Activated CD4-positive, CD25-positive, alpha-beta regulatory T cell treated with anti-CD3 and anti-CD28 coated beads, Interleukin-2, amount 50 U/mL, for 72 hours (primary cell): ENCODE measurements at regions not wholly inside any gene's neighbourhood (a gene's known extent, or its start where the extent isn't known, plus 50 kb on each side); places are given as distances from the start of the nearest gene placed in this dataset.

Experiments used
- DNase-seq: peaks from one replicate; pipeline ENCODE4 v3.0.0; 2021

DNA sequence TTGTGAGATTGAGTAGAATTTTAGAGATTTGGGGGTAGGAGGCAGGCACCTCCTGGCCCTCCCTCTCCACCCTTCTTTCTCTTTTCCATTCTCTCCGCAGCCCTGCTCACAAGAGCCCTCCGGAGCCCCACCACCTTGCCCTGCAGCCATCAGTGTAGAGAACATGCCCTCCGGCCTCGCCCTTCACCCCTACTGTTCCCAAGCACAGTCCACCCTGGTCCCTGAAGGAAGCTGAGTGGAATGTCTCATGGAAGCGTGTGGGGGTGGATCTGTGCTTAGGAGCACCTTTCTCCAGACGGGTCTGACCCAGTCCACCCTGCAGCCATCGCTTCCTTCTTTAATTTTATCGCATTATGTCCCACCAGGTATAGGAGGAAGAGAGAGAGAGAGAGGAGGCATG, 267.1 kb downstream of the NSG2 start:
- no peak for DNase-seq

- DNase-seq, result no peak
Measured at GRCh38 chr5:174313615-174314014, 268.1 kb downstream of the NSG2 start.

GRCh38 chr5:174314261-174314660, 268.8 kb downstream of the NSG2 start:
- no peak for DNase-seq

- no peak for DNase-seq
Measured at GRCh38 chr5:174315471-174315870, 270.0 kb downstream of the NSG2 start.

GRCh38 chr5:174315871-174316270, 270.4 kb downstream of the NSG2 start:
- no peak for DNase-seq

GRCh38 chr5:174316326-174316725, 270.8 kb downstream of the NSG2 start:
- DNase-seq, result no peak

DNA sequence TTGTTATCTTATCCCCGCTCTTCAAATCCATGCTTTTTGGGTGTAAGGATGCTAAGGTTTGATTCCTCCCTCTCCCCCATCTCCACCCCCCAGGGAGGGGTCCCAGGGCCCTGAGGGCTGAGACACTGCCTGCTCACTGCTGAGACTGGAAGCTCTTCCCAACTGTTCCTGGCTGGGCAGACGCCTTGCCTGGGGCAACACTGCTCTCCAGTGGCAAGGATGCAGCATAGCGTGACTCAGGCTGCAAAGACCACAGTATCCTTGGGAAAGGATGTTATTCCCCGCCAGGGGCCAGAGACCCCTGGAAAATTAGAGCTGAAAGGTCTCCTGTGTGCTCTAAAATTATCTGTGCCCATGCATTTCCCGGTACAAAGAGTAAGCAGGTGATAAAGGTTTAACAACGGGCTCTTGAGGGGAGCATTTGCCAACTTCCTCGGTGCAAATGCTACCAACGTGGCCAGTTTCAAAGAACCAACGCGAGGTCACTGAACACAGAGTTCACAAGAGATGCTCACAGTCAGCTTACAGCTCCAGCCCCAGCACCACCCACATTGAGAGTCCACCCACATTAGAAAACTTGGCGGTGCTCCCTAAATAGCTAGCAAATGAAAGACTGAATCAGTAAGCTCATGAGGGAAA, 271.9 kb downstream of the NSG2 start:
- DNase-seq, result no peak

DNA sequence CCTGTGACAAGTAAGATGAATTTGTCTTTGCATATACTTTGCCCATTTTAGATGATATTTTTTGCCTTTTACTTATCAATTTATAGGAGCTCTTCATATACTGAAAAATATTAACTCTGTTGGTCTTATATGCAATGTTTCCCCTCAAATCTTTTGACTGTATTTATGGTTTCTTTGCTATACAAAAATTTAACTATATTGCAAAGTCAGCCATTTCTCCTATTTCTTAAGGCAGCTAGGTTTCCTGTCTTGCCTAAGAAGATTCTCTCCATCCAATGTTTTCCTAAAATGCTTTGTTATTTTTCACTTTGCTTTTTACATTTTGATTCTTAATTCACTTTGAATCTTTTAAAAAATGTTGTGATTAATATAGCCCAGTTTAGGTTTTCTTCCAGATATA, 273.1 kb downstream of the NSG2 start:
- DNase-seq, result no peak

DNA sequence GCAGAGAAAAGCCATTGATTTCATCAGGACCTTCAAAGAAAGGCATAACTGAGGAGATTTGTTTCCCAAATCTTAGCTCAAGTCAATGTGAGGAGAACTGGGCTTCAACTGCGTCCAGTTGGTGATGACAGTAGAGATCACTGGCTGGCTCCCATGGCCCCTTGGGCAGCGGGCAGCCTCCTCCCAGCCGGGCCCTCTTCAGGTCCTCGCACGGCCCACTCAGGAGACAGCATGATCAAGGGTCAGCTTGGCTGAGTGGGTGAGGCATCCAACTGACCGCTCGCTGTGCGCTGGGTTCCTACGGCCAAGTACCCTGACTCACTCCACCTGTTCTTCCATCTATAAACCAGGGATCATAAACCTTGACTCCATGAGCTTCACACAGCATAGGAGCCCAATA, 274.0 kb downstream of the NSG2 start:
- DNase-seq, result no peak

DNA sequence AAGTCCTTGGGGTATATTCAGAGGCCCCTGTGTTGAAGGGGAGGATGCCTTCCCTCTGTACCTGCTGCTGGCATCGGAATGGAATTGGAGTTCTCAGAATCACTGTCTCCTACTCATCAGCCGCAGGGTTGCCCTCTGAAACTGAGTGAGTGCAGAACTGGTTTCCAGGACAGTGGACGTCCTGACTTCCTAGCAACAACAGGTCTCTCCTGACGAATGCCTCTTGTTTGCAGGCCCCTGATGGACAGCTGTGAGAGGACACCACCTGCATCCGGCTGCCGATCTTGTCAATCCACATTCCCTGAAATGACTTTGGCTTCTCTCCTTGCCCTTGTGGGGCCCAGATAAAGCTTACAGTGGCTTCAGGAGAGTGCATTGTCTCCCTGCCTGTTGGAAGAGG, 274.5 kb downstream of the NSG2 start:
- DNase-seq, result no peak

- no peak for DNase-seq
Measured at GRCh38 chr5:174323878-174324281, 278.4 kb downstream of the NSG2 start.

- DNase-seq, result no peak
Measured at GRCh38 chr5:174324680-174325079, 279.2 kb downstream of the NSG2 start.

DNA sequence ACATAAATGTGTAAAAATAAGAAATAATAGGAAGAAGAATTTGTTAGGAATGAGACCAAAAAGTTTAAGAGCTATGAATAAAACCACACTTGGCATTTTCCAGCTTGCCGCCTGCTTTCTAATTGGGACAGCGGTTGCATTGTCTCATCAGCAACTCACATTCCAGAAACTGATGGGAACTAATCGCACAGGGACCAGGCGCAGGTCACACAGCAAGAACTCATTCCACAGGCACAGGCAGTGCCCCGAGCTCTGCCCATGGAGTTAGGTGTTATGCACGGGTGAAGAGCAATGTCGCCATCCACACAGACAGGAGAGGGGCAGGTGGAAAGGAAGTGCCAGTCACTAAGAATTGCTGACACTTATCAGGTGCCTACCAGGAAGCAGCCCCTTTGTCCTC, 279.9 kb downstream of the NSG2 start:
- DNase-seq, result no peak

DNA sequence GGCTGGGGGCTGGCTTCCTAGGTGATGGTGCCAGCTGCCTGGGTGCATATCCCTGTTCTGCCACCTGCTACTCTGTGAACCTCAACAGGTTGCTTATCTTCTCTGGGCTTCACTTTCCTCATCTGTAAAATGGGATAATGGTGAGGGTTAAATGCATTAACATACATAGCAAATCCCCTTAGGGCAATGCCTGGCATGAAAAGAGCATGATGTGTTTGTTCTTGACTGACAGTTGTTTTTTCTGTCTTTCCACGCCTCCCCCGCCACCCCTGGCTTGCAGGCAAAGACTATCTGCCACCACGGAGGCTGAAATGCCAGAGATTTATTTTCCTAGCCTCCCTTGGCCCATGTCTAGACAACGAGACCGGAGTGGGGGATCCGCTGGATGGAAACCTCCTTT, 280.5 kb downstream of the NSG2 start:
- no peak for DNase-seq

GRCh38 chr5:174326372-174326771, 280.9 kb downstream of the NSG2 start:
- DNase-seq, result no peak

DNA sequence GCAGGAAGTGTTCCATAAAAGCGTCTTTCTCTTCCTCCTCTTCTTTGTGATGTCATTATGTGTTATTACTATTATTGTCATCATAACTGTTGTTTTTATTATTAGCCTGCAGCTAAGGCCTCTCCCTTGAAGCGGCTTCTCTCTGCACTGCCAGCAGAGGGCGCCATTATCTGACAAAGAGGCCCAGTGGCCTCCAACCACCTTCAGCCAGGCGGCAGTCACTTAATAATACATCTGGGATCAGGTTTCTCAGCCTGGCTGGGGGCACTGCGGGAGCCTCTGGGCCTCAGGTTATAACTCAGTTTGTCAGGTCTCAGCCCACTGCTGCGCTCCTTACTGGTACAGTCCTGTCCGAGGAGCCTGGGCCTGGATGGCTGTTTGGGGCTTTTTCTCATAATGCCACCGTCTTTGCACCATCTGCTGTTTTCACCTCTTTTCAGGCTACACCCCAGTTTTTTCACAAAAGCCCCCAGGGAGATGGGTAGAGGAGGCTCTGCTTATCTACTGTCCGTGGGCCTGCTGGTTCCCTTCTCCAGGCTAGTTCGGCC, 281.9 kb downstream of the NSG2 start:
- DNase-seq, result peak; percentile 44

- no peak for DNase-seq
Measured at GRCh38 chr5:174327896-174328295, 282.4 kb downstream of the NSG2 start.

DNA sequence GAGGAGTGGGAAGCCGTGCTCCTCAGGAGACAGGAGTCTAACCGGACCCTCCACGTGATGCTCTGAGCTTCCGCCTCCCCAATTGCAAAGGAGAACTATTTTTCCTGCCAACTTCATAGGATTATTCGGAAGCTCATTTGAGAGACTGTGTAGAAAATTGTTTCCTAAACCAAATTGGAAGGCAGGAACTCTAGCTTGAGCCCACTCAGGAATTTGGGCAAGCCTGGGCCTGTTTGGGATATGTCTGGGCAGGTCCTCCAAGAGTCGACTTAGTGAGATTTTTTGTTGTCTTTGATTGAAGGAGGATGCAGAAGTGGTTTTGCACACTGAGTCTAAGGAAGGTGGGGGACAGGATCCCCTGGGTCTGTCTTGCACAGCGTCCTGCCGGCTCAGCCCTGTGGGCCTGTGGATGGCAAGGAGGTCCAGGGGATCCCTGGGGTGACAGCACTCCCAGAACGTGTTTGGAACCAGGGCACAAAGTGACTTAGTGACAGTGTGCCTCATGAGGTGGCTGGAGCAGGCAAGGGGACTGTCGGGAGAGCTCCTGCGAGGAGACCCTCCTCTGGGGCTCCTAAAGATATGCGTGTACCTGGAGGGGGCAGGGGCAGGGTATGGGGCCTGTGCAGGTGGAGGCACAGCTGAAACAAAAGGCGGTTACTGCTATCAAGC, 283.3 kb downstream of the NSG2 start:
- DNase-seq, result no peak

DNA sequence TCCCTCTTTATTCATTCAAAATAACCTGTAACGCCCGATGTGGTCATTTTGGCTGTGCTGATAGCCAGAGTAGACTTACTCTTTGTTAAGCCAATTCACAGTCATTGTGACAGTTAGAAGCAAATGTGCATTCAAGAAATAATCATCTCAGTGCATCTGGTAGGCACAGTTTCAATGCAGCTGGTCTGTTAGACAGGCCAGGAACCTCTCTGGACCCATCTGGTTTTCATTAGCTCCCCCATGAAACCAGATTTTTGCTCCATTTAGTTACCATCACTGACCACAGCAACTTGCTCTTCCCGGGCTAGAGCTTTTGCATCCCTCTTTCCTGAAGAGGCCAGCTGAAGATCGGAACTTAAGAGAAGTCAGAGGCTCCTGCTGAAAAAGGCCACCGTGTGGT, 284.2 kb downstream of the NSG2 start:
- no peak for DNase-seq

GRCh38 chr5:174335682-174336364, 290.3 kb downstream of the NSG2 start:
- DNase-seq, result no peak

- DNase-seq, result no peak
Measured at GRCh38 chr5:174336479-174336878, 291.0 kb downstream of the NSG2 start.

- no peak for DNase-seq
Measured at GRCh38 chr5:174337276-174338184, 292.0 kb downstream of the NSG2 start.
